ENCODE measurements at regions not wholly inside any gene's neighbourhood (a gene's known extent, or its start where the extent isn't known, plus 50 kb on each side); places are given as distances from the start of the nearest gene placed in this dataset.

GRCh38 chr2:60066096-60066839, 487.2 kb downstream of the BCL11A start:
- no peaks in the 10 kb centered on the region for H3K4me1 ChIP-seq (ENCODE audit: insufficient read depth, low read length)
- CTCF ChIA-PET = interaction anchor here (1.2 kb wide), 1 partner anchor 20 kb away, joined by 3 read pairs; no protein-coding TSS in a partner anchor
- DNase-seq = no peak
- Mint-ChIP-seq H3K27ac (no peak overlapping the region), H3K27me3 (no peaks in the 10 kb centered on the region), H3K9me3 (no peaks in the 10 kb centered on the region), H3K4me1 (ENCODE audit: low read depth) (no peaks in the 10 kb centered on the region), H3K36me3 (ENCODE audit: low read depth) (no peaks in the 10 kb centered on the region), H3K4me3 (no peak overlapping the region)
- no peaks in the 10 kb centered on the region for H3K9me3 ChIP-seq (ENCODE audit: control insufficient read depth in 1 of 2, insufficient read depth in 1 of 2, low read length in 2 of 2)
- no peak overlapping the region for H3K27ac ChIP-seq (ENCODE audit: low read depth in 1 of 2, low read length in 2 of 2)
- intact Hi-C loops (cut with DNase I, micrococcal nuclease) = no loop called here
- no peak overlapping the region for H3K4me3 ChIP-seq (ENCODE audit: low read length)
- TF ChIP-seq CTCF (IDR thresholded peaks at IDR 0.05) = no peak
- H3K36me3 ChIP-seq (ENCODE audit: insufficient read depth, low read length) = no peaks in the 10 kb centered on the region
- no peak for ATAC-seq (ENCODE audit: poor library complexity)
- H3K27me3 ChIP-seq (ENCODE audit: control insufficient read depth in 1 of 2, insufficient read depth in 2 of 2, low read length in 2 of 2) = no peaks in the 10 kb centered on the region
- POLR2A ChIA-PET = no interaction called here

- no peak for DNase-seq
- intact Hi-C loops (cut with DNase I, micrococcal nuclease) = no loop called here
- no peak overlapping the region for H3K4me3 Mint-ChIP-seq
- H3K36me3 ChIP-seq (ENCODE audit: insufficient read depth, low read length) = no peaks in the 10 kb centered on the region
- no peaks in the 10 kb centered on the region for H3K9me3 ChIP-seq (ENCODE audit: control insufficient read depth in 1 of 2, insufficient read depth in 1 of 2, low read length in 2 of 2)
- no peaks in the 10 kb centered on the region for H3K27me3 Mint-ChIP-seq
- no peaks in the 10 kb centered on the region for H3K36me3 Mint-ChIP-seq (ENCODE audit: low read depth)
- H3K27ac Mint-ChIP-seq = no peak overlapping the region
- no peak for ATAC-seq (ENCODE audit: poor library complexity)
- no peak for TF ChIP-seq CTCF (IDR thresholded peaks at IDR 0.05)
- ChIA-PET CTCF (no interaction called here), POLR2A (no interaction called here)
- no peak overlapping the region for H3K4me3 ChIP-seq (ENCODE audit: low read length)
- no peaks in the 10 kb centered on the region for H3K4me1 Mint-ChIP-seq (ENCODE audit: low read depth)
- no peak overlapping the region for H3K27ac ChIP-seq (ENCODE audit: low read depth in 1 of 2, low read length in 2 of 2)
- no peaks in the 10 kb centered on the region for H3K4me1 ChIP-seq (ENCODE audit: insufficient read depth, low read length)
- no peaks in the 10 kb centered on the region for H3K9me3 Mint-ChIP-seq
- H3K27me3 ChIP-seq (ENCODE audit: control insufficient read depth in 1 of 2, insufficient read depth in 2 of 2, low read length in 2 of 2) = no peaks in the 10 kb centered on the region
Observed at GRCh38 chr2:60064687-60065389, 488.6 kb downstream of the BCL11A start.

- no peak for ATAC-seq (ENCODE audit: poor library complexity)
- POLR2A ChIA-PET = no interaction called here
- Histone ChIP-seq H3K27me3 (ENCODE audit: control insufficient read depth in 1 of 2, insufficient read depth in 2 of 2, low read length in 2 of 2) (no peaks in the 10 kb centered on the region), H3K4me1 (ENCODE audit: insufficient read depth, low read length) (no peaks in the 10 kb centered on the region), H3K36me3 (ENCODE audit: insufficient read depth, low read length) (no peaks in the 10 kb centered on the region), H3K9me3 (ENCODE audit: control insufficient read depth in 1 of 2, insufficient read depth in 1 of 2, low read length in 2 of 2) (no peaks in the 10 kb centered on the region), H3K27ac (ENCODE audit: low read depth in 1 of 2, low read length in 2 of 2) (no peak overlapping the region), H3K4me3 (ENCODE audit: low read length) (no peak overlapping the region)
- CTCF ChIA-PET = no interaction called here
- no peaks in the 10 kb centered on the region for H3K36me3 Mint-ChIP-seq (ENCODE audit: low read depth)
- intact Hi-C loops (cut with DNase I, micrococcal nuclease) = no loop called here
- no peak overlapping the region for H3K27ac Mint-ChIP-seq
- H3K4me3 Mint-ChIP-seq = no peak overlapping the region
- no peaks in the 10 kb centered on the region for H3K9me3 Mint-ChIP-seq
- TF ChIP-seq CTCF (IDR thresholded peaks at IDR 0.05) = no peak
- H3K4me1 Mint-ChIP-seq (ENCODE audit: low read depth) = no peaks in the 10 kb centered on the region
- H3K27me3 Mint-ChIP-seq = no peaks in the 10 kb centered on the region
- DNase-seq = no peak
Observed at GRCh38 chr2:60058781-60059180, 494.7 kb downstream of the BCL11A start.

All from CD4-positive, alpha-beta T cell (primary cell).